OCI-LY7 (cell line): ENCODE measurements at regions not wholly inside any gene's neighbourhood (a gene's known extent, or its start where the extent isn't known, plus 50 kb on each side); places are given as distances from the start of the nearest gene placed in this dataset.

Experiments
- BruUV-seq: library from RNA; stranded (reverse); fragments of 400-500 nt; replicated peaks from 2 replicates; lab custom pipeline; 2021; lab: Mats Ljungman, UMichigan
- CTCF ChIA-PET: fragments of 300-600 bp; sonication (Branson Sonifier 250); formaldehyde crosslinking; loops from one replicate; lab custom pipeline; 2022; ENCODE audit warnings: antibody characterized with exemption; ENCODE audit not compliant: unreplicated experiment; lab: Charles Lee
- POLR2A ChIA-PET: fragments of 300-600 bp; sonication (Branson Sonifier 250); formaldehyde crosslinking; loops from one replicate; lab custom pipeline; 2022; ENCODE audit warnings: antibody characterized with exemption; lab: Charles Lee
- DNase-seq: peaks from one replicate; pipeline ENCODE4 v3.0.0-alpha.2; 2015; ENCODE audit warnings: low spot score
- H2AFZ ChIP-seq: fragments of 200-600 bp; sonication (generic), shearing (Covaris generic); 2 replicates; pipeline ENCODE4 v1.6.1; 2014; ENCODE audit warnings: mild to moderate bottlenecking, antibody characterized with exemption, low read length, moderate library complexity
- H3K27ac ChIP-seq: fragments of 200-600 bp; sonication (generic); 2 replicates; pipeline ENCODE4 v1.5.1; 2014; ENCODE audit warnings: mixed run types, low read depth, mild to moderate bottlenecking, moderate library complexity, low read length, inconsistent platforms; ENCODE audit not compliant: poor library complexity, severe bottlenecking
- H3K36me3 ChIP-seq: fragments of 200-600 bp; sonication (generic); 2 replicates; pipeline ENCODE4 v1.6.1; 2014; ENCODE audit warnings: mild to moderate bottlenecking, antibody characterized with exemption, low read length, moderate library complexity, mixed read lengths; ENCODE audit not compliant: insufficient read depth
- H3K4me1 ChIP-seq: fragments of 200-600 bp; sonication (generic); 2 replicates; pipeline ENCODE4 v1.5.1; 2014; ENCODE audit warnings: mild to moderate bottlenecking, low read length; ENCODE audit not compliant: insufficient read depth, poor library complexity, severe bottlenecking
- H3K4me2 ChIP-seq: fragments of 200-600 bp; sonication (generic); 2 replicates; pipeline ENCODE4 v1.6.1; 2014; ENCODE audit warnings: mild to moderate bottlenecking, low read length
- H3K4me3 ChIP-seq: fragments of 200-600 bp; sonication (generic); 2 replicates; pipeline ENCODE4 v1.5.1; 2014; ENCODE audit warnings: mild to moderate bottlenecking, low read depth, low read length; ENCODE audit not compliant: poor library complexity, severe bottlenecking
- H3K79me2 ChIP-seq: fragments of 200-600 bp; sonication (generic); 2 replicates; pipeline ENCODE4 v1.6.1; 2016; ENCODE audit warnings: low read depth, mild to moderate bottlenecking, low read length, moderate library complexity, mixed read lengths; ENCODE audit not compliant: insufficient read depth
- H3K9me2 ChIP-seq: fragments of 200-600 bp; sonication (generic); 2 replicates; pipeline ENCODE4 v1.6.1; 2016; ENCODE audit warnings: mild to moderate bottlenecking, low read length, mixed read lengths; ENCODE audit not compliant: insufficient read depth
- H3K9me3 ChIP-seq: fragments of 200-600 bp; sonication (generic); 2 replicates; pipeline ENCODE4 v1.6.1; 2014; ENCODE audit warnings: mild to moderate bottlenecking, mixed run types, low read length, mixed read lengths
- H4K20me1 ChIP-seq: fragments of 200-600 bp; sonication (generic); 2 replicates; pipeline ENCODE4 v1.6.1; 2014; ENCODE audit warnings: mild to moderate bottlenecking, antibody characterized with exemption, low read length, moderate library complexity, mixed read lengths; ENCODE audit not compliant: insufficient read depth
- EZH2phosphoT487 ChIP-seq: fragments of 200-600 bp; sonication (generic); IDR thresholded peaks from 2 replicates; pipeline ENCODE4 v1.6.1; 2018; ENCODE audit warnings: low read depth, borderline replicate concordance, mild to moderate bottlenecking, mixed run types, antibody characterized with exemption, low read length, moderate library complexity, mixed read lengths
- intact Hi-C: fragments of 100-400 bp; cut with micrococcal nuclease; formaldehyde crosslinking; loops from one replicate; pipeline ENCODE4 v1.10.0; 2022; ENCODE audit not compliant: unreplicated experiment
- TF ChIP-seq, protein P1 (sequence below): fragments of 200-600 bp; sonication (generic); conservative IDR thresholded peaks from 2 replicates; pipeline ENCODE4 v1.5.1; 2014; ENCODE audit warnings: mild to moderate bottlenecking, antibody characterized with exemption, low read length, moderate library complexity, mixed read lengths

- H3K36me3 ChIP-seq, result no peaks in the 10 kb centered on the region
- no peak overlapping the region for H3K27ac ChIP-seq
- H3K4me1 ChIP-seq, result no peaks in the 10 kb centered on the region
- TF ChIP-seq, protein P1, sequence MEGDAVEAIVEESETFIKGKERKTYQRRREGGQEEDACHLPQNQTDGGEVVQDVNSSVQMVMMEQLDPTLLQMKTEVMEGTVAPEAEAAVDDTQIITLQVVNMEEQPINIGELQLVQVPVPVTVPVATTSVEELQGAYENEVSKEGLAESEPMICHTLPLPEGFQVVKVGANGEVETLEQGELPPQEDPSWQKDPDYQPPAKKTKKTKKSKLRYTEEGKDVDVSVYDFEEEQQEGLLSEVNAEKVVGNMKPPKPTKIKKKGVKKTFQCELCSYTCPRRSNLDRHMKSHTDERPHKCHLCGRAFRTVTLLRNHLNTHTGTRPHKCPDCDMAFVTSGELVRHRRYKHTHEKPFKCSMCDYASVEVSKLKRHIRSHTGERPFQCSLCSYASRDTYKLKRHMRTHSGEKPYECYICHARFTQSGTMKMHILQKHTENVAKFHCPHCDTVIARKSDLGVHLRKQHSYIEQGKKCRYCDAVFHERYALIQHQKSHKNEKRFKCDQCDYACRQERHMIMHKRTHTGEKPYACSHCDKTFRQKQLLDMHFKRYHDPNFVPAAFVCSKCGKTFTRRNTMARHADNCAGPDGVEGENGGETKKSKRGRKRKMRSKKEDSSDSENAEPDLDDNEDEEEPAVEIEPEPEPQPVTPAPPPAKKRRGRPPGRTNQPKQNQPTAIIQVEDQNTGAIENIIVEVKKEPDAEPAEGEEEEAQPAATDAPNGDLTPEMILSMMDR, result no peak
- TF ChIP-seq EZH2phosphoT487, result no peak
- no peak overlapping the region for H3K4me3 ChIP-seq
- POLR2A ChIA-PET, result no interaction called here
- no peaks in the 10 kb centered on the region for H3K9me3 ChIP-seq
- H3K79me2 ChIP-seq, result no peaks in the 10 kb centered on the region
- no peaks in the 10 kb centered on the region for H4K20me1 ChIP-seq
- no peak overlapping the region for H2AFZ ChIP-seq
- H3K4me2 ChIP-seq, result no peak overlapping the region
- CTCF ChIA-PET, result no interaction called here
- DNase-seq, result no peak
- intact Hi-C loops, result no loop called here
- no peaks in the 10 kb centered on the region for H3K9me2 ChIP-seq
- no TSS peak for BruUV-seq
These were observed 218.6 kb upstream of the ADGRL3 start for GRCh38 chr4:60981534-60981933.

GRCh38 chr4:60989141-60989540 is 211.0 kb upstream of the ADGRL3 start:
- H3K4me3 ChIP-seq, result no peak overlapping the region
- H3K9me3 ChIP-seq, result no peaks in the 10 kb centered on the region
- no peaks in the 10 kb centered on the region for H3K9me2 ChIP-seq
- no peak overlapping the region for H2AFZ ChIP-seq
- ChIA-PET CTCF (no interaction called here), POLR2A (no interaction called here)
- no peak for DNase-seq
- H3K79me2 ChIP-seq, result no peaks in the 10 kb centered on the region
- no peak for TF ChIP-seq EZH2phosphoT487
- TF ChIP-seq, protein P1, result no peak
- H3K4me2 ChIP-seq, result no peak overlapping the region
- no TSS peak for BruUV-seq
- H3K4me1 ChIP-seq, result no peaks in the 10 kb centered on the region
- H4K20me1 ChIP-seq, result no peaks in the 10 kb centered on the region
- no peak overlapping the region for H3K27ac ChIP-seq
- intact Hi-C loops, result no loop called here
- no peaks in the 10 kb centered on the region for H3K36me3 ChIP-seq

DNA sequence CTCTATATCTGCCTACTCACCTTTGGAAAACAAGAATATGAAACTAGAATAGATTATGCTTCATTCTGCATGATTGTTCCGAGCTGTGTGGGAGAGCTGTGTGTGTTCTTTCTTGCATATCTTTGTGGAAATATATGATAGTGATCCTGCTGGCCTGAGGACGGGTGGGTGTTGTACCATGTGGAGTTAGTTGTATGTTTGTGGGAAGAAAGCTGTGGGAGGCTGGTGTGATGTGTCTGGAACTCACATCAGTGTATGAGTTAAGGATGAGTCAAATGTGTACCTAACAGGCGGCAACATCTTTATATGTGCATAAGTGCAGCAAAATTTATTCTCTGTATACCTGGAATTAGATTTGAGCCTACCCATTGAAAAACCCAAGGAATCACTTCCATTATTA is 208.1 kb upstream of the ADGRL3 start:
- no peak for DNase-seq
- Histone ChIP-seq H3K4me1 (no peaks in the 10 kb centered on the region), H3K4me2 (no peak overlapping the region), H3K36me3 (no peaks in the 10 kb centered on the region), H3K4me3 (no peak overlapping the region), H3K79me2 (no peaks in the 10 kb centered on the region), H3K9me3 (no peaks in the 10 kb centered on the region), H2AFZ (no peak overlapping the region), H3K27ac (no peak overlapping the region), H3K9me2 (no peaks in the 10 kb centered on the region), H4K20me1 (no peaks in the 10 kb centered on the region)
- POLR2A ChIA-PET, result no interaction called here
- no TSS peak for BruUV-seq
- intact Hi-C loops, result no loop called here
- CTCF ChIA-PET, result no interaction called here
- TF ChIP-seq, protein P1, result no peak
- TF ChIP-seq EZH2phosphoT487, result no peak
